Omental fat pad (tissue), 3 donors: ENCODE measurements at regions not wholly inside any gene's neighbourhood (a gene's known extent, or its start where the extent isn't known, plus 50 kb on each side); places are given as distances from the start of the nearest gene placed in this dataset.

Source experiments
- ATAC-seq: fragments of 150-250 bp; one replicate; pipeline ENCODE4 v1.9.1; 2016; ENCODE audit warnings: mild to moderate bottlenecking, moderate library complexity; ENCODE audit not compliant: low FRiP score
- DNase-seq: peaks from one replicate; pipeline ENCODE4 v3.0.0-alpha.2; 2019; ENCODE audit warnings: low spot score
- TF ChIP-seq, protein P1 (sequence below), 3 donors: fragments of 450-650 bp; IDR thresholded peaks; one replicate each; pipeline ENCODE4 v1.5.1; 2016 to 2017; ENCODE audit warnings: antibody characterized with exemption in 3 of 3, mild to moderate bottlenecking in 3 of 3, moderate library complexity in 2 of 3

- no peak for ATAC-seq
- TF ChIP-seq, protein P1, sequence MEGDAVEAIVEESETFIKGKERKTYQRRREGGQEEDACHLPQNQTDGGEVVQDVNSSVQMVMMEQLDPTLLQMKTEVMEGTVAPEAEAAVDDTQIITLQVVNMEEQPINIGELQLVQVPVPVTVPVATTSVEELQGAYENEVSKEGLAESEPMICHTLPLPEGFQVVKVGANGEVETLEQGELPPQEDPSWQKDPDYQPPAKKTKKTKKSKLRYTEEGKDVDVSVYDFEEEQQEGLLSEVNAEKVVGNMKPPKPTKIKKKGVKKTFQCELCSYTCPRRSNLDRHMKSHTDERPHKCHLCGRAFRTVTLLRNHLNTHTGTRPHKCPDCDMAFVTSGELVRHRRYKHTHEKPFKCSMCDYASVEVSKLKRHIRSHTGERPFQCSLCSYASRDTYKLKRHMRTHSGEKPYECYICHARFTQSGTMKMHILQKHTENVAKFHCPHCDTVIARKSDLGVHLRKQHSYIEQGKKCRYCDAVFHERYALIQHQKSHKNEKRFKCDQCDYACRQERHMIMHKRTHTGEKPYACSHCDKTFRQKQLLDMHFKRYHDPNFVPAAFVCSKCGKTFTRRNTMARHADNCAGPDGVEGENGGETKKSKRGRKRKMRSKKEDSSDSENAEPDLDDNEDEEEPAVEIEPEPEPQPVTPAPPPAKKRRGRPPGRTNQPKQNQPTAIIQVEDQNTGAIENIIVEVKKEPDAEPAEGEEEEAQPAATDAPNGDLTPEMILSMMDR (IDR thresholded peaks at IDR 0.05): no peak
- no peak for DNase-seq
Observed at GRCh38 chr3:176692966-176693785, 504.1 kb downstream of the TBL1XR1 start.

DNA sequence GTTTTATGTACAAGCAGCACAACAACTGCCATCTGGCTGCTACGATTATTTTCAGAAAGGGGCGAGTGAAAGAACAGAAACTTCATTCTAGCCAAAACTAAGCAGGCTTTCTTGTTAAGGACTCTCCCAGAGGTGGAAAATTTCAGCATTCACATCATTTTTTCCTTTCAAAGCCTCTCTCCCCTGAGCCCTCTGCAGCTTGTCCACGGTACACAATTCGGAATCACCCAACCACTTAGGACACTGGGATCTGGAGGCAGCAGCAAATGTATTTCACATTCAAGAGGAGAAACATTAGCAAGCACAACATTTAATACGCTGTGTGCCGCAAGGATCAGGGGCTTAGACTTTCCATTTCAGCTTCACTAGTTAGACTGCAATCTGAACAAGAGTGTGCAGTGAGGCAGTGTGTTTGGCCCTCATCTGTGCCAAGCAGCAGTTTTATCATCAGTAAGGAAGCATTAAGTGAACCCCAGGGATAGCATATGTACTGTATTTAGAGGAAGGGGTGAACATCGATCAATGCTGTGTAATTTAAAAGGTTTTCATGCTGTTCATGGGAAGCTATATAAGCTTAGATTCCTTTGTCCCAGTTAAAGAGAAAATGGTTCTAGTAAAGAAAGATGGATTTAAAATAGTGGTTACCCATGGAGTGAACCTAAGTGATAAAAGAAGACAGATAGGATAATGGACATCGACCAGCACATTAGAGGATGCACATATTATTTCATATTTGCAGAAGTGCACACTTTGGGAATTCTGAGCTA is 504.9 kb downstream of the TBL1XR1 start:
- TF ChIP-seq, protein P1 (IDR thresholded peaks at IDR 0.05): no peak
- DNase-seq: no peak
- no peak for ATAC-seq

- DNase-seq: no peak
- TF ChIP-seq, protein P1 (IDR thresholded peaks at IDR 0.05): no peak
- ATAC-seq: no peak
Observed at GRCh38 chr3:176690083-176690869, 507.0 kb downstream of the TBL1XR1 start.

DNA sequence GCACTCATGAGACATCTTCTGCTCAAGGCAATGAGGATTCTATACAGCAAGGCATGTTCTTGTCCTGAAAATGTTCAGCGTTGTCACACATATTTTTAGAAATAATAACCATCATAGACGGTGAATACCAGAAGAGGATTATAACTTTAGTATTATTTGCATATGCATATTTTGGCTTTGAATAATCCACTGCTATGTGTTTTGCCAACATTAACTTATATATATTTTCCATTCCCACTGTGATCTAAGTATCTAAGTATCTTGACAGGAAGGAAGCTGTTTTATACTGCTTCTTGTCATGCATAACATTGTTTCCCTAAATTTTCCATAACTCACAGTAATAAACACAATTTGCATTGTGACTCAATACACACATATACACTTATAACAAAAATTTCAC is 509.5 kb downstream of the TBL1XR1 start:
- DNase-seq (no peak), ATAC-seq (no peak)
- TF ChIP-seq, protein P1 (IDR thresholded peaks at IDR 0.05): no peak

DNA sequence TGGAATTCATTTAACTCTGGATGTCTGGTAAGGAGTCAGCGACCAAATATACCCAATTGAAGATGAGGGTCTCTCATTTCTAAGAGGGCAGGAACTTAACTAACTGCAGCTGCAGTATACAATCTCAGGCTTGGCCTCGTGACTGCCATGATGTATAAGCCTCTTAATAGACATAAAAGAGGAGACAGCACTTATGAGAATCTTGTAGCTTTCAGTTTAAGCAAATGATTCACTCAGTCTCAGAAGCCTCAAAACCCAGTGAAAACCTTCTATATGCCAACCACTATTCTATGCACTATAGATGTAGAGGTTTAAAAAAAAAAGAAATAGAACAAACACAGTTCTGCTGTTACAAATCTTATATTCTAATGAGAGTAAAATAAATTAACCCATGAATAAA is 513.9 kb downstream of the TBL1XR1 start:
- TF ChIP-seq, protein P1 (IDR thresholded peaks at IDR 0.05): no peak
- ATAC-seq: no peak

DNA sequence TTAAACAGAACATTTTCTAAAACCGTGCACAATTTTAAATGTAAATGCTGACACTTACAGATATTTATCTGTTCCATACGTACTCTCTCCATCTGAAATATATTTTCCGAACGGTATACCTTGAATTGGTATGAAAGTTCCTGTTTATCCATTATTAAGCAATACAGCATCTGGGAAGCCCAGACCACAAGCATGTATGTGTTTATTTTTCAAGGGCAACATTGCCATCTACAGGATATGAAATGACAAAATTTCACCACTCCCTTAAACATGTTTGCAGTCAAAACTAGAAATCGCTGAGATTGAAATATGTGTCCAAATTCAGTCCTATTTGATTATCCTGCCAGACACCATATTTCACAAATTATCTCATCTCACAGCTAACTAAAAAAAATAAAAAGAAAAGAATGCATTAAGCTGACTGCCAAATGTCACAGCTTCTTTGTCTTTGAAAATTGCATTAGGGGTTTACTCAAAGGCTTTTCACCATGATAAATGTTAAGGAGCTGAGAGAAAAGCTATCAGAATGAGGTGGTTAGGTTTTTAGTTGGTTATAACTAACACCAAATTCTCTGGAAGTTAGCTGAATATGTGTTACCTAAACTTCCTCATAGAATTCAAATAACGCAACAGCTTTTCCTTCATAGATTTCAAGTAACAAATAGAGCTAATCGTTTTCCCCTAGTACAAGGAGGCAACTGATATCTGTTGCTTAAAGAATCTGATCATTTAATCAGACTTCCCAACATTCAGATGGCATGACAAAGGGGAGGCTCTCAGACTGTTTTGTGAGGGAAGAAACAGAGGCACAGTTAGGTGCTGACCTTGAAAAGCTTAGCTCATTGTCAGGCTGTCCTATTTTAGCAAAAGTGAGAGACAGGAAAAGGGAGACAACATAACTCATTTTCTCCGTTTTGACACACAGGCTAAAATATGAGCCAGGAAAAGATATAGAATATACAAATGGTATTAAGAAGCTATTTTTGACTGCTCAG is 533.1 kb downstream of the TBL1XR1 start:
- TF ChIP-seq, protein P1 (IDR thresholded peaks at IDR 0.05): no peak
- no peak for DNase-seq
- ATAC-seq: no peak

More for the DNA sequence above, 513.9 kb downstream of the TBL1XR1 start:
- no peak for DNase-seq
